ENCODE measurements at regions not wholly inside any gene's neighbourhood (a gene's known extent, or its start where the extent isn't known, plus 50 kb on each side); places are given as distances from the start of the nearest gene placed in this dataset.

- intact Hi-C loops (cut with micrococcal nuclease; ENCODE audit: unreplicated experiment), result no loop called here
- no peaks in the 10 kb centered on the region for H3K36me3 ChIP-seq (ENCODE audit: control insufficient read depth, insufficient read depth, low read length)
- H3K4me1 ChIP-seq (ENCODE audit: control insufficient read depth, insufficient read depth, low read length), result no peaks in the 10 kb centered on the region
- DNase-seq (ENCODE audit: low read depth, low spot score) (no peak), ATAC-seq (no peak)
- CTCF ChIA-PET, result no interaction called here
- H3K27ac ChIP-seq (ENCODE audit: low read length), result no peak overlapping the region
- H3K27me3 ChIP-seq (ENCODE audit: control insufficient read depth, insufficient read depth, low read length), result no peaks in the 10 kb centered on the region
- no peaks in the 10 kb centered on the region for H3K9me3 ChIP-seq (ENCODE audit: control insufficient read depth, insufficient read depth, low read depth, low read length)
- BruUV-seq (replicated peaks), result no TSS peak
- TF ChIP-seq TCF7L2 (IDR thresholded peaks at IDR 0.05; ENCODE audit: low read depth, low read length), result no peak
- no peak for TF ChIP-seq REST (IDR thresholded peaks at IDR 0.05; ENCODE audit: insufficient read depth in 1 of 2, low read depth in 2 of 2, low read length in 1 of 2)
- TF ChIP-seq CTCF (IDR thresholded peaks at IDR 0.05), result no peak
- no peak for TF ChIP-seq POLR2AphosphoS5 (IDR thresholded peaks at IDR 0.05; ENCODE audit: low read depth, low read length)
- no peak for TF ChIP-seq SIN3A (IDR thresholded peaks at IDR 0.05; ENCODE audit: borderline replicate concordance, insufficient read depth, low read depth, low read length)
- POLR2A ChIA-PET, result no interaction called here
- no peak overlapping the region for H3K4me3 ChIP-seq (ENCODE audit: low read depth in 2 of 2, low read length in 2 of 2)
- in situ Hi-C loops (cut with HindIII; ENCODE audit: low pct_unique_long_range_greater_than_20kb, low sequenced_read_pairs), result no loop called here
Measured at GRCh38 chr1:106793651-106794050, 262.8 kb upstream of the PRMT6 start.

GRCh38 chr1:106798991-106799390 is 257.5 kb upstream of the PRMT6 start:
- Histone ChIP-seq H3K4me3 (ENCODE audit: low read depth in 2 of 2, low read length in 2 of 2) (no peak overlapping the region), H3K4me1 (ENCODE audit: control insufficient read depth, insufficient read depth, low read length) (no peaks in the 10 kb centered on the region), H3K36me3 (ENCODE audit: control insufficient read depth, insufficient read depth, low read length) (no peaks in the 10 kb centered on the region), H3K27me3 (ENCODE audit: control insufficient read depth, insufficient read depth, low read length) (no peaks in the 10 kb centered on the region), H3K9me3 (ENCODE audit: control insufficient read depth, insufficient read depth, low read depth, low read length) (no peaks in the 10 kb centered on the region), H3K27ac (ENCODE audit: low read length) (no peak overlapping the region)
- intact Hi-C loops (cut with micrococcal nuclease; ENCODE audit: unreplicated experiment) (no loop called here), in situ Hi-C loops (cut with HindIII; ENCODE audit: low pct_unique_long_range_greater_than_20kb, low sequenced_read_pairs) (no loop called here)
- BruUV-seq (replicated peaks), result no TSS peak
- TF ChIP-seq REST (IDR thresholded peaks at IDR 0.05; ENCODE audit: insufficient read depth in 1 of 2, low read depth in 2 of 2, low read length in 1 of 2) (no peak), POLR2AphosphoS5 (IDR thresholded peaks at IDR 0.05; ENCODE audit: low read depth, low read length) (no peak), CTCF (IDR thresholded peaks at IDR 0.05) (no peak), TCF7L2 (IDR thresholded peaks at IDR 0.05; ENCODE audit: low read depth, low read length) (no peak), SIN3A (IDR thresholded peaks at IDR 0.05; ENCODE audit: borderline replicate concordance, insufficient read depth, low read depth, low read length) (no peak)
- ChIA-PET CTCF (no interaction called here), POLR2A (no interaction called here)
- no peak for ATAC-seq
- no peak for DNase-seq (ENCODE audit: low read depth, low spot score)

Measured in Panc1 (cell line).